Brain microvascular endothelial cell (primary cell): ENCODE measurements at regions not wholly inside any gene's neighbourhood (a gene's known extent, or its start where the extent isn't known, plus 50 kb on each side); places are given as distances from the start of the nearest gene placed in this dataset.

Experiments used
- DNase-seq: peaks from one replicate; pipeline ENCODE4 v3.0.0-alpha.2; 2020
- H3K27ac ChIP-seq: fragments of 250-450 bp; sonication (Bioruptor Pico); 2 replicates; pipeline ENCODE4 v1.5.1; 2020; ENCODE audit warnings: mild to moderate bottlenecking, moderate library complexity
- H3K27me3 ChIP-seq: fragments of 250-450 bp; sonication (Bioruptor Pico); replicated peaks from 2 replicates; pipeline ENCODE4 v1.5.1; 2020; ENCODE audit warnings: mild to moderate bottlenecking
- H3K36me3 ChIP-seq: fragments of 250-450 bp; sonication (Bioruptor Pico); replicated peaks from 2 replicates; pipeline ENCODE4 v1.5.1; 2020; ENCODE audit warnings: mild to moderate bottlenecking
- H3K4me3 ChIP-seq: 2 replicates; pipeline ENCODE4 v1.5.1; 2011; ENCODE audit warnings: low read depth, mild to moderate bottlenecking, control low read depth, low read length, moderate library complexity
- in situ Hi-C: cut with HindIII; loops from 2 replicates; pipeline ENCODE4 v1.10.0; 2017; ENCODE audit warnings: low sequenced_read_pairs, low pct_ligation_motif_present
- TF ChIP-seq, protein P1 (sequence below): IDR thresholded peaks from 2 replicates; pipeline ENCODE4 v1.5.1; 2011; ENCODE audit warnings: low read depth, mild to moderate bottlenecking, moderate library complexity, low read length, control low read depth, inconsistent platforms; ENCODE audit errors: missing control alignments

- in situ Hi-C loops = no loop called here
- H3K27me3 ChIP-seq = no peaks in the 10 kb centered on the region
- no peak overlapping the region for H3K27ac ChIP-seq
- H3K36me3 ChIP-seq = no peaks in the 10 kb centered on the region
- H3K4me3 ChIP-seq = no peak overlapping the region
- TF ChIP-seq, protein P1, sequence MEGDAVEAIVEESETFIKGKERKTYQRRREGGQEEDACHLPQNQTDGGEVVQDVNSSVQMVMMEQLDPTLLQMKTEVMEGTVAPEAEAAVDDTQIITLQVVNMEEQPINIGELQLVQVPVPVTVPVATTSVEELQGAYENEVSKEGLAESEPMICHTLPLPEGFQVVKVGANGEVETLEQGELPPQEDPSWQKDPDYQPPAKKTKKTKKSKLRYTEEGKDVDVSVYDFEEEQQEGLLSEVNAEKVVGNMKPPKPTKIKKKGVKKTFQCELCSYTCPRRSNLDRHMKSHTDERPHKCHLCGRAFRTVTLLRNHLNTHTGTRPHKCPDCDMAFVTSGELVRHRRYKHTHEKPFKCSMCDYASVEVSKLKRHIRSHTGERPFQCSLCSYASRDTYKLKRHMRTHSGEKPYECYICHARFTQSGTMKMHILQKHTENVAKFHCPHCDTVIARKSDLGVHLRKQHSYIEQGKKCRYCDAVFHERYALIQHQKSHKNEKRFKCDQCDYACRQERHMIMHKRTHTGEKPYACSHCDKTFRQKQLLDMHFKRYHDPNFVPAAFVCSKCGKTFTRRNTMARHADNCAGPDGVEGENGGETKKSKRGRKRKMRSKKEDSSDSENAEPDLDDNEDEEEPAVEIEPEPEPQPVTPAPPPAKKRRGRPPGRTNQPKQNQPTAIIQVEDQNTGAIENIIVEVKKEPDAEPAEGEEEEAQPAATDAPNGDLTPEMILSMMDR = no peak
- DNase-seq = no peak
Observed at GRCh38 chr9:32728181-32728580, 55.2 kb upstream of the TMEM215 start.
